ENCODE measurements at regions not wholly inside any gene's neighbourhood (a gene's known extent, or its start where the extent isn't known, plus 50 kb on each side); places are given as distances from the start of the nearest gene placed in this dataset.

- H3K27ac ChIP-seq = no peak overlapping the region
- no peak for TF ChIP-seq ZFX (IDR thresholded peaks at IDR 0.05)
- TF ChIP-seq CTCF (conservative IDR thresholded peaks at IDR 0.05) = no peak
These were observed 79.2 kb upstream of the KLF13 start for GRCh38 chr15:31247404-31247803.

GRCh38 chr15:31248263-31248662, 78.4 kb upstream of the KLF13 start:
- H3K27ac ChIP-seq = no peak overlapping the region
- TF ChIP-seq ZFX (IDR thresholded peaks at IDR 0.05) (no peak), CTCF (conservative IDR thresholded peaks at IDR 0.05) (no peak)

GRCh38 chr15:31248951-31249350, 77.7 kb upstream of the KLF13 start:
- H3K27ac ChIP-seq = no peak overlapping the region
- TF ChIP-seq ZFX (IDR thresholded peaks at IDR 0.05) = no peak
- TF ChIP-seq CTCF (conservative IDR thresholded peaks at IDR 0.05) = no peak

- H3K27ac ChIP-seq = no peak overlapping the region
- TF ChIP-seq CTCF (conservative IDR thresholded peaks at IDR 0.05) (no peak), ZFX (IDR thresholded peaks at IDR 0.05) (no peak)
These were observed 76.6 kb upstream of the KLF13 start for GRCh38 chr15:31250033-31250432.

GRCh38 chr15:31251165-31251564, 75.5 kb upstream of the KLF13 start:
- no peak for TF ChIP-seq CTCF (conservative IDR thresholded peaks at IDR 0.05)
- no peak for TF ChIP-seq ZFX (IDR thresholded peaks at IDR 0.05)
- H3K27ac ChIP-seq = no peak overlapping the region

- H3K27ac ChIP-seq = no peak overlapping the region
- no peak for TF ChIP-seq ZFX (IDR thresholded peaks at IDR 0.05)
- no peak for TF ChIP-seq CTCF (conservative IDR thresholded peaks at IDR 0.05)
These were observed 74.4 kb upstream of the KLF13 start for GRCh38 chr15:31252171-31252785.

GRCh38 chr15:31254431-31255175, 72.0 kb upstream of the KLF13 start:
- peak overlapping the region; percentile 72 for H3K27ac ChIP-seq

More at GRCh38 chr15:31254431-31255175, 72.0 kb upstream of the KLF13 start:
- TF ChIP-seq CTCF (conservative IDR thresholded peaks at IDR 0.05) = no peak
- TF ChIP-seq ZFX (IDR thresholded peaks at IDR 0.05) = no peak

Measured in C4-2B (cell line).